HG03108 (cell line): ENCODE measurements at regions not wholly inside any gene's neighbourhood (a gene's known extent, or its start where the extent isn't known, plus 50 kb on each side); places are given as distances from the start of the nearest gene placed in this dataset.

Experiments
- ATAC-seq: cut with Tn5 transposase; IDR thresholded peaks from one replicate; pipeline ENCODE4 v1.9.1; 2021; ENCODE audit warnings: moderate library complexity; ENCODE audit not compliant: unreplicated experiment

GRCh38 chr2:221844212-221845020, 272.3 kb upstream of the EPHA4 start:
- ATAC-seq: no peak

- no peak for ATAC-seq
Measured at GRCh38 chr2:221836095-221836494, 264.0 kb upstream of the EPHA4 start.

GRCh38 chr2:221833966-221834365, 261.9 kb upstream of the EPHA4 start:
- no peak for ATAC-seq

- ATAC-seq: no peak
Measured at GRCh38 chr2:221831051-221831450, 258.9 kb upstream of the EPHA4 start.

- no peak for ATAC-seq
Measured at GRCh38 chr2:221822416-221822815, 250.3 kb upstream of the EPHA4 start.

GRCh38 chr2:221818616-221819320, 246.7 kb upstream of the EPHA4 start:
- ATAC-seq: no peak

GRCh38 chr2:221817878-221818277, 245.8 kb upstream of the EPHA4 start:
- no peak for ATAC-seq

- no peak for ATAC-seq
Measured at GRCh38 chr2:221817052-221817451, 244.9 kb upstream of the EPHA4 start.

GRCh38 chr2:221816566-221816965, 244.5 kb upstream of the EPHA4 start:
- no peak for ATAC-seq

GRCh38 chr2:221810650-221811049, 238.5 kb upstream of the EPHA4 start:
- ATAC-seq: no peak

GRCh38 chr2:221810245-221810644, 238.1 kb upstream of the EPHA4 start:
- ATAC-seq: no peak

- no peak for ATAC-seq
Measured at GRCh38 chr2:221808488-221808887, 236.4 kb upstream of the EPHA4 start.

- no peak for ATAC-seq
Measured at GRCh38 chr2:221807706-221808105, 235.6 kb upstream of the EPHA4 start.

- no peak for ATAC-seq
Measured at GRCh38 chr2:221802089-221802488, 230.0 kb upstream of the EPHA4 start.

- no peak for ATAC-seq
Measured at GRCh38 chr2:221792971-221793521, 220.9 kb upstream of the EPHA4 start.

GRCh38 chr2:221791844-221792243, 219.7 kb upstream of the EPHA4 start:
- ATAC-seq: no peak

- ATAC-seq: no peak
Measured at GRCh38 chr2:221787561-221787960, 215.5 kb upstream of the EPHA4 start.

GRCh38 chr2:221786297-221786926, 214.3 kb upstream of the EPHA4 start:
- ATAC-seq: no peak

GRCh38 chr2:221780281-221780688, 208.2 kb upstream of the EPHA4 start:
- no peak for ATAC-seq

GRCh38 chr2:221779614-221780067, 207.5 kb upstream of the EPHA4 start:
- ATAC-seq: no peak

- no peak for ATAC-seq
Measured at GRCh38 chr2:221778025-221778424, 205.9 kb upstream of the EPHA4 start.
